HG03025 (cell line): ENCODE measurements at regions not wholly inside any gene's neighbourhood (a gene's known extent, or its start where the extent isn't known, plus 50 kb on each side); places are given as distances from the start of the nearest gene placed in this dataset.

Experiments used
- ATAC-seq: cut with Tn5 transposase; IDR thresholded peaks from one replicate; pipeline ENCODE4 v1.9.1; 2021; ENCODE audit warnings: mild to moderate bottlenecking, moderate library complexity; ENCODE audit not compliant: unreplicated experiment, low FRiP score

GRCh38 chr4:145427991-145428390, 53.7 kb upstream of the SMAD1 start:
- ATAC-seq = no peak

- ATAC-seq = no peak
Measured at GRCh38 chr4:145427221-145427620, 54.4 kb upstream of the SMAD1 start.

- no peak for ATAC-seq
Measured at GRCh38 chr4:145423017-145423708, 58.5 kb upstream of the SMAD1 start.

GRCh38 chr4:145420595-145421214, 60.9 kb upstream of the SMAD1 start:
- ATAC-seq = no peak

- ATAC-seq = no peak
Measured at GRCh38 chr4:145418739-145419138, 62.9 kb upstream of the SMAD1 start.

- no peak for ATAC-seq
Measured at GRCh38 chr4:145417348-145418130, 64.1 kb upstream of the SMAD1 start.

GRCh38 chr4:145414841-145415240, 66.8 kb upstream of the SMAD1 start:
- no peak for ATAC-seq

GRCh38 chr4:145414226-145414625, 67.4 kb upstream of the SMAD1 start:
- no peak for ATAC-seq

- ATAC-seq = no peak
Measured at GRCh38 chr4:145406970-145407369, 74.7 kb upstream of the SMAD1 start.

- ATAC-seq = no peak
Measured at GRCh38 chr4:145404761-145405160, 76.9 kb upstream of the SMAD1 start.

- ATAC-seq = no peak
Measured at GRCh38 chr4:145396581-145396980, 85.1 kb upstream of the SMAD1 start.

- ATAC-seq = no peak
Measured at GRCh38 chr4:145390571-145390970, 91.1 kb upstream of the SMAD1 start.

- ATAC-seq = no peak
Measured at GRCh38 chr4:145389550-145389949, 92.1 kb upstream of the SMAD1 start.

- no peak for ATAC-seq
Measured at GRCh38 chr4:145388043-145388442, 93.6 kb upstream of the SMAD1 start.

- no peak for ATAC-seq
Measured at GRCh38 chr4:145387079-145387478, 94.6 kb upstream of the SMAD1 start.

GRCh38 chr4:145381163-145381562, 100.5 kb upstream of the SMAD1 start:
- ATAC-seq = no peak

GRCh38 chr4:145380123-145380522, 101.5 kb upstream of the SMAD1 start:
- ATAC-seq = no peak

- ATAC-seq = no peak
Measured at GRCh38 chr4:145375416-145375815, 106.2 kb upstream of the SMAD1 start.

- no peak for ATAC-seq
Measured at GRCh38 chr4:145352438-145353145, 129.1 kb upstream of the SMAD1 start.

- ATAC-seq = no peak
Measured at GRCh38 chr4:145351922-145352321, 129.7 kb upstream of the SMAD1 start.

GRCh38 chr4:145351162-145351561, 130.5 kb upstream of the SMAD1 start:
- no peak for ATAC-seq
